ENCODE measurements at regions not wholly inside any gene's neighbourhood (a gene's known extent, or its start where the extent isn't known, plus 50 kb on each side); places are given as distances from the start of the nearest gene placed in this dataset.

DNA sequence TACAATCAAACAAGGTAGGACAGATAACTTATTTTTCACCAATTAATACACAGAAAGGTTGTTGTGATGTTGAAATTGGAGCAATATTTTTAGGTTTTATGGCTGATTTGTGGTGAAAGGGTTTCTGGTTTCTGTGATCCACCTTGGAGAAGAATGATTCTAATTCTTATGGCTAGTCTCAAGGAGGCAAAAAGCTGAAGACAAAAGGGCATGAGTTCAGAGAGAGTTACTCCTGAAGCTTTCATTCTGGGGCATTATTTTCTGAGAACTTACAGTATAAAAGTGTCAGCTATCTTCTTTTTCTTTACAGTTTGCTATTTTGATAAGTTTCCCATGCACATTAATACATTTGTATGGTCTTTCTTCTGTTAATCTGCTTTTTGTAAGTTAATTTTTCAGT is 372.4 kb upstream of the CCDC179 start:
- no peaks in the 10 kb centered on the region for H3K9me3 Mint-ChIP-seq
- H3K4me1 Mint-ChIP-seq (ENCODE audit: low read depth): peaks cover 47% of the 10 kb centered on the region
- no peaks in the 10 kb centered on the region for H3K27me3 Mint-ChIP-seq (ENCODE audit: insufficient read depth)
- H3K4me3 Mint-ChIP-seq: no peak overlapping the region
- no peaks in the 10 kb centered on the region for H3K36me3 Mint-ChIP-seq (ENCODE audit: low read depth)
- TF ChIP-seq, protein P1, sequence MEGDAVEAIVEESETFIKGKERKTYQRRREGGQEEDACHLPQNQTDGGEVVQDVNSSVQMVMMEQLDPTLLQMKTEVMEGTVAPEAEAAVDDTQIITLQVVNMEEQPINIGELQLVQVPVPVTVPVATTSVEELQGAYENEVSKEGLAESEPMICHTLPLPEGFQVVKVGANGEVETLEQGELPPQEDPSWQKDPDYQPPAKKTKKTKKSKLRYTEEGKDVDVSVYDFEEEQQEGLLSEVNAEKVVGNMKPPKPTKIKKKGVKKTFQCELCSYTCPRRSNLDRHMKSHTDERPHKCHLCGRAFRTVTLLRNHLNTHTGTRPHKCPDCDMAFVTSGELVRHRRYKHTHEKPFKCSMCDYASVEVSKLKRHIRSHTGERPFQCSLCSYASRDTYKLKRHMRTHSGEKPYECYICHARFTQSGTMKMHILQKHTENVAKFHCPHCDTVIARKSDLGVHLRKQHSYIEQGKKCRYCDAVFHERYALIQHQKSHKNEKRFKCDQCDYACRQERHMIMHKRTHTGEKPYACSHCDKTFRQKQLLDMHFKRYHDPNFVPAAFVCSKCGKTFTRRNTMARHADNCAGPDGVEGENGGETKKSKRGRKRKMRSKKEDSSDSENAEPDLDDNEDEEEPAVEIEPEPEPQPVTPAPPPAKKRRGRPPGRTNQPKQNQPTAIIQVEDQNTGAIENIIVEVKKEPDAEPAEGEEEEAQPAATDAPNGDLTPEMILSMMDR (IDR thresholded peaks at IDR 0.05): no peak
- DNase-seq: no peak
- peak overlapping the region; percentile 24 for H3K27ac Mint-ChIP-seq

DNA sequence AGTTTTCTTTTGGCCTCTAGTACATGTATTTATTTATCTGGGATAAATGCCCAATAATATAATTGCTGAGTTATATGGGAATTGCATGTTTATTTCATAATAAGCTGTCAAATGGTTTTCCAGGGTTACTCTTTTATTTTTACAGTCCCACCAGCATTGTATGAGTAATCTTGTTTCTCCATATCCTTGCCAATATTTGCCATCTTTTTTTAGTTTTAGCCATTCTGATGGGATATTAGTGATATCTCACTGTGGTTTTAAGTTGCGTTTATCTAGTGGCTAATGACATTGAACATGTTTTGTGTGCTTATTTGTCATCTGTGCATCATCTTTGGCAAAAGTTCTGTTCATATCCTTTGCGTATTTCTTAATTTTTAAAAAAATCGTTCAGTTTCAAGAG is 372.8 kb upstream of the CCDC179 start:
- Mint-ChIP-seq H3K4me1 (ENCODE audit: low read depth) (peaks cover 47% of the 10 kb centered on the region), H3K36me3 (ENCODE audit: low read depth) (no peaks in the 10 kb centered on the region), H3K27me3 (ENCODE audit: insufficient read depth) (no peaks in the 10 kb centered on the region), H3K27ac (peak overlapping the region; percentile 24), H3K9me3 (no peaks in the 10 kb centered on the region), H3K4me3 (no peak overlapping the region)
- TF ChIP-seq, protein P1 (IDR thresholded peaks at IDR 0.05): no peak
- DNase-seq: peak; percentile 41

DNA sequence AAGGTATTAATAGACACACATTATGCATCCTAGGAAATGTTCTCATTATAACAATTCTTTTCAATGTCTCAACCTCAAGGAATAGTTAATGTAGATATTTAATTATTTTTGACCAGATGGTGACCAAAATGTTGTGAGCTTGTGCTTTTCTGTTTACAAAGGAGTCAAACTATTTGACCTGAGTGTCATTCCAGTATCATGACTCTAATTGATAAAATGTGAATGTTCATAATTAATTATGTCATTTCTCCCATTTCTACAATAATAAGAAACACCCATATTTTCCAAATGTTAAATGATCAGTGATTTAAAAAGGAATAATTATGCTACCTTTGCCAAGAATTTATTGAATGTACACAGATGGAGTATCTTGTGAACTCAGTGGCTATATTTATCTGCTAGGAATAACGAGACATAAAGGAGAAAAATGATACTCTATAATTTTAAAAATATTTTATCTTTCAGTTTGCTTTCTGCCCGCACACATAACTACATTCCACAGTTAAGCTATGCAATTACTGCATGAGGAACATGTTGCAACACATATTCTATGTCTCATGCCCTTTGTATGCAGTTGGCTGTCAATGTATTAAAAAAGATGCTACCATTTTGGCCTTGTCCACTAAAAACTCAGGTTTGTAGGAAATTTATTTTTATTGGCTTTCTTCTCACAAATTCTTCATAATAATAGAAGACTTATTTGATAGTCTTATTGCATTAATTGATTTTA is 376.7 kb upstream of the CCDC179 start:
- DNase-seq: peak; percentile 39
- no peak overlapping the region for H3K27ac Mint-ChIP-seq
- H3K4me1 Mint-ChIP-seq (ENCODE audit: low read depth): peaks cover 47% of the 10 kb centered on the region
- no peak overlapping the region for H3K4me3 Mint-ChIP-seq
- H3K27me3 Mint-ChIP-seq (ENCODE audit: insufficient read depth): no peaks in the 10 kb centered on the region
- no peaks in the 10 kb centered on the region for H3K36me3 Mint-ChIP-seq (ENCODE audit: low read depth)
- TF ChIP-seq, protein P1 (IDR thresholded peaks at IDR 0.05): no peak
- no peaks in the 10 kb centered on the region for H3K9me3 Mint-ChIP-seq

DNA sequence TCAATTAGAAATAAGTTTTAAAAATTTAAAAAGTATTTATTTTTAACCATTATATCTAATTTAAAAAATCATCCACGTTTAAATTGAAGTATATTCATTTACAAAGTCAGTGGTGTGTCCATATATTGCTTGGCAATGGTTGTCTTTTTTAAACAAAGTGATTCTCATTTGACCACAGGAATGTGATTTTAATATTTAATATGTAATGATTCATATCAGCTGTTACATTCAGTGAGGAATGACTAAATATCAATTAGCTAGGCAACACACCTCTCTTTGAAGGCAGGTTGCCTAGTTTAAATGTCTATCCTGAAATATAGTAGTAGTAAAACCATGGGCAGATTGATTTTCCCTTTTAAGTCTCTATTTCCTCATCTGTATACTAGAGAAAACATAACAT is 392.2 kb upstream of the CCDC179 start:
- Mint-ChIP-seq H3K9me3 (no peaks in the 10 kb centered on the region), H3K27me3 (ENCODE audit: insufficient read depth) (no peaks in the 10 kb centered on the region; the same call in 1 of the 2 replicates), H3K4me3 (no peak overlapping the region), H3K27ac (no peak overlapping the region), H3K36me3 (ENCODE audit: low read depth) (no peaks in the 10 kb centered on the region), H3K4me1 (ENCODE audit: low read depth) (no peaks in the 10 kb centered on the region; the same call in 1 of the 2 replicates)
- TF ChIP-seq, protein P1 (IDR thresholded peaks at IDR 0.05): no peak
- DNase-seq: no peak

DNA sequence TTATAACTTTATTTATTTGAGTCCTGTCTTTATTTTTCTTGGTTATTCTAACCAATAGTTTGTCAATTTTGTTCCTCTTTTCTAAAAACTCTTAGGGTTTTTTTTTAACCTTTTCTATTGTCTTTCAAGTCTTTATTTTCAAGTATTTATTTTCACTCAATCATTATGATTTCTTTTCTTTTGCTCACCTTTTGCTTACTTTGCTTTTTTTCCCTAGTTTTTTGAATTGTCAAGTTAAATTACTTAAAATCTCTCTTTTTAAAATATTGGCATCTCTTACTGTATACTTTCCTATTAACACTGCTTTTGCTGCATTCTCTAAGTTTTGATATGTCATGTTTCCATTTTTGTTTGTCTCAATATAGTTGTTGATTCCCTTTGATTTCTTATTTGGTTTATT is 396.8 kb upstream of the CCDC179 start:
- Mint-ChIP-seq H3K9me3 (no peaks in the 10 kb centered on the region), H3K4me1 (ENCODE audit: low read depth) (no peaks in the 10 kb centered on the region), H3K27me3 (ENCODE audit: insufficient read depth) (no peaks in the 10 kb centered on the region; the same call in 1 of the 2 replicates), H3K27ac (no peak overlapping the region), H3K36me3 (ENCODE audit: low read depth) (no peaks in the 10 kb centered on the region), H3K4me3 (no peak overlapping the region)
- TF ChIP-seq, protein P1 (IDR thresholded peaks at IDR 0.05): no peak
- no peak for DNase-seq

Measured in HFFc6 (cell line).